Chondrocyte (in vitro differentiated cells): ENCODE measurements at regions not wholly inside any gene's neighbourhood (a gene's known extent, or its start where the extent isn't known, plus 50 kb on each side); places are given as distances from the start of the nearest gene placed in this dataset.

Source experiments
- DNase-seq: peaks from one replicate; pipeline ENCODE4 v3.0.0; 2021; ENCODE audit warnings: mixed read lengths, low spot score
- H3K27ac Mint-ChIP-seq: one replicate; pipeline ENCODE4 v1.8.0; 2021; ENCODE audit warnings: mild to moderate bottlenecking, moderate library complexity, mixed read lengths; ENCODE audit not compliant: unreplicated experiment
- H3K27me3 Mint-ChIP-seq: 2 replicates; pipeline ENCODE4 v1.8.0; 2021; ENCODE audit warnings: low read depth, mixed read lengths
- H3K36me3 Mint-ChIP-seq: 2 replicates; pipeline ENCODE4 v1.8.0; 2021; ENCODE audit warnings: low read depth, mixed read lengths
- H3K4me1 Mint-ChIP-seq: 2 replicates; pipeline ENCODE4 v1.8.0; 2021; ENCODE audit warnings: low read depth, mild to moderate bottlenecking, mixed read lengths
- H3K4me3 Mint-ChIP-seq: one replicate; pipeline ENCODE4 v1.8.0; 2021; ENCODE audit warnings: mild to moderate bottlenecking, moderate library complexity, mixed read lengths; ENCODE audit not compliant: unreplicated experiment
- H3K9me3 Mint-ChIP-seq: 2 replicates; pipeline ENCODE4 v1.8.0; 2021; ENCODE audit warnings: low read depth, mixed read lengths
- CTCF ChIP-seq: fragments of 200-600 bp; sonication (generic); IDR thresholded peaks from 2 replicates; pipeline ENCODE4 v1.5.0; 2021; ENCODE audit warnings: antibody characterized with exemption, mild to moderate bottlenecking, moderate library complexity

- H3K27ac Mint-ChIP-seq = no peak overlapping the region
- no peak overlapping the region for H3K4me3 Mint-ChIP-seq
- H3K4me1 Mint-ChIP-seq = no peaks in the 10 kb centered on the region
- H3K27me3 Mint-ChIP-seq = peaks cover 5% of the 10 kb centered on the region
- no peak for DNase-seq
- no peaks in the 10 kb centered on the region for H3K36me3 Mint-ChIP-seq
- TF ChIP-seq CTCF = no peak
- H3K9me3 Mint-ChIP-seq = no peaks in the 10 kb centered on the region
Observed at GRCh38 chr18:40356168-40356567, 1598.9 kb upstream of the PIK3C3 start.

- Mint-ChIP-seq H3K4me3 (no peak overlapping the region), H3K27me3 (peaks cover 5% of the 10 kb centered on the region), H3K27ac (no peak overlapping the region), H3K36me3 (no peaks in the 10 kb centered on the region), H3K4me1 (no peaks in the 10 kb centered on the region), H3K9me3 (no peaks in the 10 kb centered on the region)
- no peak for DNase-seq
- no peak for TF ChIP-seq CTCF
Observed at GRCh38 chr18:40355726-40356125, 1599.3 kb upstream of the PIK3C3 start.

- Mint-ChIP-seq H3K27ac (no peak overlapping the region), H3K27me3 (peaks cover 2% of the 10 kb centered on the region), H3K9me3 (no peaks in the 10 kb centered on the region), H3K4me3 (no peak overlapping the region), H3K36me3 (no peaks in the 10 kb centered on the region), H3K4me1 (no peaks in the 10 kb centered on the region)
- no peak for TF ChIP-seq CTCF
- DNase-seq = no peak
Observed at GRCh38 chr18:40348196-40348595, 1606.8 kb upstream of the PIK3C3 start.

- Mint-ChIP-seq H3K36me3 (no peaks in the 10 kb centered on the region), H3K4me3 (no peak overlapping the region), H3K27me3 (peaks cover 2% of the 10 kb centered on the region), H3K27ac (no peak overlapping the region), H3K9me3 (no peaks in the 10 kb centered on the region), H3K4me1 (no peaks in the 10 kb centered on the region)
- no peak for DNase-seq
- no peak for TF ChIP-seq CTCF
Observed at GRCh38 chr18:40347261-40347660, 1607.8 kb upstream of the PIK3C3 start.

GRCh38 chr18:40346146-40346545 lies 1608.9 kb upstream of the PIK3C3 start:
- Mint-ChIP-seq H3K36me3 (no peaks in the 10 kb centered on the region), H3K4me3 (no peak overlapping the region), H3K4me1 (no peaks in the 10 kb centered on the region), H3K27me3 (peaks cover 4% of the 10 kb centered on the region), H3K27ac (no peak overlapping the region), H3K9me3 (no peaks in the 10 kb centered on the region)
- TF ChIP-seq CTCF = no peak
- no peak for DNase-seq
